ENCODE measurements at regions not wholly inside any gene's neighbourhood (a gene's known extent, or its start where the extent isn't known, plus 50 kb on each side); places are given as distances from the start of the nearest gene placed in this dataset.

- no peak for DNase-seq
Observed at GRCh38 chr3:117695871-117696645, 986.5 kb downstream of the TUSC7 start.

- no peak for DNase-seq
Observed at GRCh38 chr3:117696851-117697407, 987.4 kb downstream of the TUSC7 start.

GRCh38 chr3:117699058-117699457 lies 989.5 kb downstream of the TUSC7 start:
- DNase-seq: no peak

GRCh38 chr3:117700573-117701360 lies 991.2 kb downstream of the TUSC7 start:
- DNase-seq: no peak

- DNase-seq: no peak
Observed at GRCh38 chr3:117705011-117705410, 995.4 kb downstream of the TUSC7 start.

- no peak for DNase-seq
Observed at GRCh38 chr3:117706037-117706436, 996.5 kb downstream of the TUSC7 start.

- no peak for DNase-seq
Observed at GRCh38 chr3:117706756-117707155, 997.2 kb downstream of the TUSC7 start.

GRCh38 chr3:117708601-117709000 lies 999.0 kb downstream of the TUSC7 start:
- DNase-seq: no peak

GRCh38 chr3:117709108-117709507 lies 999.5 kb downstream of the TUSC7 start:
- DNase-seq: no peak

GRCh38 chr3:117710501-117710900 lies 1000.9 kb downstream of the TUSC7 start:
- DNase-seq: no peak

GRCh38 chr3:117719316-117719926 lies 1009.8 kb downstream of the TUSC7 start:
- no peak for DNase-seq

GRCh38 chr3:117721866-117722265 lies 1012.3 kb downstream of the TUSC7 start:
- DNase-seq: no peak

GRCh38 chr3:117722856-117723255 lies 1013.3 kb downstream of the TUSC7 start:
- no peak for DNase-seq

GRCh38 chr3:117723825-117724224 lies 1014.2 kb downstream of the TUSC7 start:
- DNase-seq: no peak

- DNase-seq: no peak
Observed at GRCh38 chr3:117725314-117725713, 1015.7 kb downstream of the TUSC7 start.

- DNase-seq: no peak
Observed at GRCh38 chr3:117726776-117727175, 1017.2 kb downstream of the TUSC7 start.

GRCh38 chr3:117728226-117728625 lies 1018.6 kb downstream of the TUSC7 start:
- no peak for DNase-seq

- no peak for DNase-seq
Observed at GRCh38 chr3:117734496-117734895, 1024.9 kb downstream of the TUSC7 start.

GRCh38 chr3:117735481-117736101 lies 1026.0 kb downstream of the TUSC7 start:
- DNase-seq: no peak

- DNase-seq: no peak
Observed at GRCh38 chr3:117736846-117737245, 1027.3 kb downstream of the TUSC7 start.

- no peak for DNase-seq
Observed at GRCh38 chr3:117743993-117744392, 1034.4 kb downstream of the TUSC7 start.

GRCh38 chr3:117744935-117745334 lies 1035.4 kb downstream of the TUSC7 start:
- DNase-seq: no peak

- no peak for DNase-seq
Observed at GRCh38 chr3:117745516-117745915, 1035.9 kb downstream of the TUSC7 start.

All from activated T-cell treated with anti-CD3 and anti-CD28 coated beads, Interleukin-2, amount 50 U/mL, for 48 hours (primary cell).